SK-N-MC (cell line): ENCODE measurements at regions not wholly inside any gene's neighbourhood (a gene's known extent, or its start where the extent isn't known, plus 50 kb on each side); places are given as distances from the start of the nearest gene placed in this dataset.
A peak's percentile ranks its signal among the peaks of the same experiment; 100 is the strongest.

Experiments used
- DNase-seq: peaks from one replicate; pipeline ENCODE4 v3.0.0-alpha.2; 2011; ENCODE audit warnings: low read depth, low spot score
- H3K27ac ChIP-seq: fragments of 200-600 bp; sonication (generic); 2 replicates; pipeline ENCODE4 v1.5.1; 2016; ENCODE audit warnings: mixed run types
- H3K36me3 ChIP-seq: fragments of 200-600 bp; sonication (generic); 2 replicates; pipeline ENCODE4 v1.6.1; 2017; ENCODE audit warnings: antibody characterized with exemption, low read length, mixed read lengths; ENCODE audit not compliant: insufficient read depth
- H3K4me3 ChIP-seq: fragments of 200-600 bp; sonication (generic); 2 replicates; pipeline ENCODE4 v1.5.1; 2016
- H3K9ac ChIP-seq: fragments of 200-600 bp; sonication (generic); 2 replicates; pipeline ENCODE4 v1.8.0; 2017; ENCODE audit warnings: mixed run types, mixed read lengths; ENCODE audit not compliant: insufficient read length
- H3K9me3 ChIP-seq: fragments of 200-600 bp; sonication (generic); 2 replicates; pipeline ENCODE4 v1.6.1; 2017; ENCODE audit warnings: low read depth, mild to moderate bottlenecking, antibody characterized with exemption, low read length, moderate library complexity, mixed read lengths
- EZH2 ChIP-seq: fragments of 200-600 bp; sonication (generic); IDR thresholded peaks from one replicate; pipeline ENCODE4 v1.6.1; 2017; ENCODE audit warnings: antibody characterized with exemption
- FOXP2 ChIP-seq: optimal IDR thresholded peaks from 2 replicates; pipeline ENCODE3; 2011; ENCODE audit warnings: mild to moderate bottlenecking, moderate library complexity; ENCODE audit not compliant: insufficient read depth; ENCODE audit errors: extremely low read length, control extremely low read depth
- POLR2AphosphoS5 ChIP-seq: IDR thresholded peaks from 2 replicates; pipeline ENCODE4 v1.6.1; 2012; ENCODE audit warnings: mild to moderate bottlenecking, low read depth, low read length, borderline replicate concordance

DNA sequence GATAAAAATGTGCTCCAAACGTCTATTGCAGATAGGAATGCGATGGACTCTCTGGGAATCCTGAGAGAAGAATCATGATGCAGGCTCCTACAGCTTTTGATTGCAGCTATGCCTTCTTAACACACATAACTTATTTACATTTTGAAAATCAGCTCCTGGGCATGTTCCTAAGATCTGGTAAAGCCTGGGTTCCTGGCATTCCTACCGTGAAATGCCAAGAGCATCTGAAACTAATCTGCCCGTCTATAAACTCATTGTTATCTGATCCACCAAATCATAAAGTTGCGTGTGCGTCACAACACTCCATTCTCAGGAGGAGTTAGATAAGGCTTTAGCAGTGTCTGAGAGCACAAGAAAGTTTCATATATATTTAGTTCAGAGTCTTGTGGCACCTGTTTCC is 79.0 kb upstream of the VGLL3 start:
- H3K9ac ChIP-seq = no peak overlapping the region
- peak; percentile 71 for DNase-seq
- H3K9me3 ChIP-seq = no peaks in the 10 kb centered on the region
- H3K27ac ChIP-seq = peak overlapping the region; percentile 79; the same call in 1 of the 2 replicates
- H3K36me3 ChIP-seq = no peaks in the 10 kb centered on the region
- peak overlapping the region; percentile 61 for H3K4me3 ChIP-seq
- TF ChIP-seq POLR2AphosphoS5 (peak; percentile 22; the same call in 1 of the 2 replicates), FOXP2 (peak; percentile 83), EZH2 (no peak)

DNA sequence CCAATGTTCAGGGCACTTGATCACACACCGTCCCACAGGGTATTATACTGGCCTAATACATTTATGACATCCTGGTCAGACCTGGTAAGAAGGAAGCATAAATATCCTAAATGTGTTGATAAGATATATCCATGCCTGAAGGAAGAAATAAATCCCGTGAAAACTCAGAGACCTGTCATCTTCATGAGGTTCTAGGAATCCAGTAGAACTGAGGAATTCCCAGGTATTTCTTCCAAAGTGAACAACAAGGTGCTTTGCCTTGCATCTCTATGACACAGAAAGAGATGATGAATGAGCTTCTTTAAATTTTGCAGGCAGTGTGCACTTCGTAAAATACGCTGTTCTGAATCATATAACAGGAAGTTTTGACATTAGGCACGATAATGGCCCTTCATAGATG is 78.1 kb upstream of the VGLL3 start:
- no peaks in the 10 kb centered on the region for H3K36me3 ChIP-seq
- H3K9ac ChIP-seq = no peak overlapping the region
- TF ChIP-seq FOXP2 (no peak), EZH2 (no peak), POLR2AphosphoS5 (no peak)
- no peaks in the 10 kb centered on the region for H3K9me3 ChIP-seq
- no peak for DNase-seq
- H3K4me3 ChIP-seq = no peak overlapping the region
- H3K27ac ChIP-seq = no peak overlapping the region

DNA sequence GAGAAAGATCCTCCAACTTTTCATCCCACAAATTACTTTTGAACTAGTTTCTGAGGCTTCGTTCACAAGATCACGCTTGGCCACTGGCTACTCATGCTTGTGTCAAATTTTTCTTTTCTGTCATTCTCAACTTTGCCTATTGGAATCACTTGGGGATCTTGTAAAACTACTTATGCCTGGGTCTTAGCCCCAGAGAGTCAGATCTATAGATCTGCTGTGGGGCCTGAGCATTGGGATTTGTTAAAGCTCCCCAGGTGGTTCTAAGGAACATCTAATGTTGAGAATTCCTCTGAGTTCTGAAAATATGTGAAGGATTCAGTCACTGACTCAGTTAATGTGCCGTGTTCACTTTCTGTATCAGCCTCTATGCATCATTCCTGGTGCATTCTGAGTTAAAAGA is 71.7 kb upstream of the VGLL3 start:
- Histone ChIP-seq H3K4me3 (no peak overlapping the region), H3K9me3 (no peaks in the 10 kb centered on the region), H3K36me3 (no peaks in the 10 kb centered on the region), H3K9ac (no peak overlapping the region), H3K27ac (no peak overlapping the region)
- no peak for DNase-seq
- no peak for TF ChIP-seq POLR2AphosphoS5
- no peak for TF ChIP-seq FOXP2
- TF ChIP-seq EZH2 = no peak

DNA sequence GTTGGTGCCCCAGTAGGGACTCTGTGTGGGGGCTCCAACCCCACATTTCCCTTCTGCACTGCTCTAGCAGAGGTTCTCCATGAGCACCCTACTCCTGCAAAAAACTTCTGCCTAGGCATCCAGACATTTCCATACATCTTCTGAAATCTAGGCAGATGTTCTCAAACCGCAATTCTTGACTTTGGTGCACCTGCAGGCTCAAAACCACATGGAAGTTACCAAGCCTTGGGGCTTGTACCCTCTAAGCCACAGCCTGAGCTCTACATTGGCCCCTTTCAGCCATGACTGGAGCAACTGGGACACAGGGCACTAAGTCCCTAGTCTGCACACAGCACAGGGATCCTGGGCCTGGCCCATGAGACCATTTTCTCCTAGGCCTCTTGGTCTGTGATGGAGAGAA is 66.5 kb upstream of the VGLL3 start:
- TF ChIP-seq EZH2 (no peak), FOXP2 (no peak), POLR2AphosphoS5 (no peak)
- H3K4me3 ChIP-seq = no peak overlapping the region
- H3K27ac ChIP-seq = no peak overlapping the region
- H3K36me3 ChIP-seq = no peaks in the 10 kb centered on the region
- DNase-seq = no peak
- H3K9ac ChIP-seq = no peak overlapping the region
- no peaks in the 10 kb centered on the region; the same call in 1 of the 2 replicates for H3K9me3 ChIP-seq

DNA sequence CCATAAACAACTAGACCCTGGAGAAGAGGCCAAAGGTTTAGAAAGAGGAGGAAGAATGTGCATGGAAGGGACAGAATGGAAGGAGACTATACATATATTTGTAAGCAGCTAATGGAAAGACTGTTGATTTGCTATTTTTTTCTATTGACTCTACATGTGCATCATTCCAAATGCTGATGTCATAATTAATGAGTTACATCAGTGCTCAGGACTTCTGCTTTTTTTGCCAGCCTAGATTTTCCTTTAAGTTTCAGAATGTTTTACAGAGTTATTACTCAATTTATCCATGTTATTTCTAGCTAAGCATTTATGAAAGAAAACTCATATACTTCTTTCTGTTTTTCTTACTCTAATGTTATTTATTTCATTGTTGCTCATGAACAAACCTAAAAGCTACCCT is 62.6 kb upstream of the VGLL3 start:
- Histone ChIP-seq H3K36me3 (no peaks in the 10 kb centered on the region), H3K9me3 (no peaks in the 10 kb centered on the region; the same call in 1 of the 2 replicates), H3K27ac (no peak overlapping the region), H3K9ac (no peak overlapping the region), H3K4me3 (no peak overlapping the region)
- TF ChIP-seq FOXP2 (no peak), POLR2AphosphoS5 (no peak), EZH2 (no peak)
- no peak for DNase-seq

DNA sequence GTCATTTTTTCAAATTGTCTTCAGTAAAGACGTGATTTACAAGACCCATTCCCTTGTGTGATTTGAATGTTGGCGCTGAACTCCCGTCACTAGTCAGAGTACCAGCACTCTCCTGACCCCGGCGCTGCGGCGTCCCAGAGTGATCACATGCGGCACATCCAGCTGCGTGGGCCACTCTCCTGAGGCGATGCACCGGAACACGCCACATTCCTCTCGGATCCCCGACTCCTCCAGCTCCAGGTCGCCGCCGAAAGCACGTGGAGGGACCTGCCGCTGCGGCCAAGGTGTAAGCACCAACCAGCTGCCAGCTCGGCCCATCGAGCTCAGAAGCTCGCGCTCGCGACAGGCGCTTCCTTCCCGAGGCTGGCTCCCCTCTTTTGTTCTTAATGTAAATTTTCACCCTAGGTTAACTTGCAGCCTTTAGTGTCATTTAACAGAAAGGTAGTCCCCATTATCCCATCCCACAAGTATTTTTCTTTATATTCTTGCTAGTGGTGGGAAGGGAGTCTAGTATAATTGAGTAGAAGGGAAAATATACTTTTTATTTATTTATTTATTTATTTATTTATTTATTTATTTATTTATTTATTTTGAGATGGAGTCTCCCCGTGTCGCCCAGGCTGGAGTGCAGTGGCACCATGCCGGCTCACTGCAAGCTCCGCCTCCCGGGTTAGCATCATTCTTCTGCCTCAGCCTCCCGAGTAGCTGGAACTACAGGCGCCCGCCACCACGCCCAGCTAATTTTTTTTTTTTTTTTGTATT is 61.7 kb upstream of the VGLL3 start:
- no peak for DNase-seq
- Histone ChIP-seq H3K4me3 (no peak overlapping the region), H3K9me3 (no peaks in the 10 kb centered on the region; the same call in 1 of the 2 replicates), H3K9ac (no peak overlapping the region), H3K36me3 (no peaks in the 10 kb centered on the region), H3K27ac (no peak overlapping the region)
- TF ChIP-seq POLR2AphosphoS5 (no peak), FOXP2 (no peak), EZH2 (no peak)

DNA sequence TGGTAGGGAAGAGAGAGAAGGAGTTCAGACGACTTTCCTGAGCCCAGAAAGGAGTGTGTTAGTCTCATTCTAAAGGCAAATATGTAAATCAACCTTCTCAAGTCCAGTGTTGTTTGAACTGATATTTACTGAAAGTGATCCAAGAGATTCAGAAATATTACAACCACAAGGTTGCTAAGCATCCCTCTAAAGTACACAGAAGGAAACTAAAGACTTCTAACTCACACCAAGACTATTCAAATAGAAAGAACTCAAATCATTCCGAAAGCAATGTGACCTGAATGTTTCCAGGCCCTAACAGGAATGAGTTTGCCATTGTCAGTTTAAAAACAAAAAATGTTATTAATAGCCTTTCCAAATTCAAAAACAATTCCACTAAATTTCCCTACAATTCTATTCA is 56.9 kb upstream of the VGLL3 start:
- H3K9me3 ChIP-seq = no peaks in the 10 kb centered on the region
- H3K27ac ChIP-seq = no peak overlapping the region
- H3K4me3 ChIP-seq = no peak overlapping the region
- no peaks in the 10 kb centered on the region for H3K36me3 ChIP-seq
- no peak overlapping the region for H3K9ac ChIP-seq
- TF ChIP-seq FOXP2 = no peak
- no peak for TF ChIP-seq EZH2
- TF ChIP-seq POLR2AphosphoS5 = no peak
- DNase-seq = no peak

DNA sequence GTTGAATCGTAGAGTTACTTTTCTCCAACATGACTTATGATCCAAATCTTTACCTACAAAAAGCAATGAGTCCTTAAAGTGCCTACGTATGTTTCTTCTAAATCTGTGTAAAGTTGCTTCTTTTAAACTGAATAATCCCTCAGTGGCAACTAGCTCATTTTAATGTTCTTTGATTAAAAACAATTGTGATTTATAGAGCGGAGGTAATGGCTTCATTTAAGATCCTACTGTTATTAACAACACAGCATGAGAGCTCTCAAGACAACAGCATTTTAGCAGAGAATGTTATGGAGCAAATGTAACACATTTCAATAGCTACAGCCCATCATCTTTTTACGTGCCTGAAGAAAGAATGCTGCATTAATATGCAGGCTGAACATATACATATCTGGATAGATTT is 55.3 kb upstream of the VGLL3 start:
- H3K36me3 ChIP-seq = no peaks in the 10 kb centered on the region
- H3K27ac ChIP-seq = no peak overlapping the region
- DNase-seq = no peak
- H3K4me3 ChIP-seq = no peak overlapping the region
- no peaks in the 10 kb centered on the region for H3K9me3 ChIP-seq
- H3K9ac ChIP-seq = no peak overlapping the region
- TF ChIP-seq FOXP2 (no peak), EZH2 (no peak), POLR2AphosphoS5 (no peak)
